GM23338 (cell line): ENCODE measurements at regions not wholly inside any gene's neighbourhood (a gene's known extent, or its start where the extent isn't known, plus 50 kb on each side); places are given as distances from the start of the nearest gene placed in this dataset.

Source experiments
- ATAC-seq: fragments of 200-7000 bp; cut with Tn5 transposase; 3 replicates; pipeline ENCODE4 v1.9.1; 2020
- DNase-seq: peaks from one replicate; pipeline ENCODE4 v3.0.0-alpha.2; 2015; ENCODE audit warnings: low spot score
- H2AFZ ChIP-seq: fragments of 200-600 bp; sonication (generic); 2 replicates; pipeline ENCODE4 v1.8.0; 2016; ENCODE audit warnings: antibody characterized with exemption, mild to moderate bottlenecking, moderate library complexity
- H3F3A ChIP-seq: fragments of 200-600 bp; sonication (generic); replicated peaks from 2 replicates; pipeline ENCODE4 v1.8.0; 2017; ENCODE audit warnings: antibody characterized with exemption, mixed run types, low read depth
- H3K27ac ChIP-seq: fragments of 200-600 bp; sonication (generic); 2 replicates; pipeline ENCODE4 v1.6.1; 2016; ENCODE audit warnings: low read depth
- H3K27me3 ChIP-seq: fragments of 200-600 bp; sonication (generic); 2 replicates; pipeline ENCODE4 v1.8.0; 2016; ENCODE audit warnings: mild to moderate bottlenecking, mixed run types, moderate library complexity; ENCODE audit not compliant: insufficient read depth
- H3K36me3 ChIP-seq: fragments of 200-600 bp; sonication (generic); 2 replicates; pipeline ENCODE4 v1.8.0; 2016; ENCODE audit warnings: mild to moderate bottlenecking; ENCODE audit not compliant: insufficient read depth
- H3K4me1 ChIP-seq: fragments of 200-600 bp; sonication (generic); 2 replicates; pipeline ENCODE4 v1.8.0; 2016; ENCODE audit warnings: mild to moderate bottlenecking, moderate library complexity; ENCODE audit not compliant: insufficient read depth
- H3K4me2 ChIP-seq: fragments of 200-600 bp; sonication (generic); 2 replicates; pipeline ENCODE4 v1.7.1; 2017; ENCODE audit warnings: mixed run types
- H3K4me3 ChIP-seq: fragments of 200-600 bp; sonication (generic); 2 replicates; pipeline ENCODE4 v1.6.1; 2016; ENCODE audit warnings: mixed run types
- H3K79me2 ChIP-seq: fragments of 200-600 bp; sonication (generic); replicated peaks from 2 replicates; pipeline ENCODE4 v1.8.0; 2017; ENCODE audit warnings: mild to moderate bottlenecking; ENCODE audit not compliant: insufficient read depth
- H3K9me2 ChIP-seq: fragments of 200-600 bp; sonication (generic); 2 replicates; pipeline ENCODE4 v1.8.0; 2017; ENCODE audit not compliant: insufficient read depth
- H4K20me1 ChIP-seq: fragments of 200-600 bp; sonication (generic); replicated peaks from 2 replicates; pipeline ENCODE4 v1.8.0; 2017; ENCODE audit warnings: mild to moderate bottlenecking; ENCODE audit not compliant: insufficient read depth
- H3K27ac Mint-ChIP-seq: 2 replicates; pipeline ENCODE4 v1.8.0; 2020; ENCODE audit warnings: inconsistent platforms, mild to moderate bottlenecking, moderate library complexity, mixed read lengths
- H3K27me3 Mint-ChIP-seq: 3 replicates; pipeline ENCODE4 v1.8.0; 2022; ENCODE audit warnings: low read depth, mild to moderate bottlenecking, moderate library complexity, mixed read lengths, inconsistent platforms; ENCODE audit not compliant: insufficient read depth, poor library complexity
- H3K36me3 Mint-ChIP-seq: 3 replicates; pipeline ENCODE4 v1.8.0; 2021; ENCODE audit warnings: low read depth, mild to moderate bottlenecking, inconsistent platforms, moderate library complexity, mixed read lengths
- H3K4me1 Mint-ChIP-seq: 3 replicates; pipeline ENCODE4 v1.8.0; 2020; ENCODE audit warnings: mild to moderate bottlenecking, inconsistent platforms, mixed read lengths
- H3K4me3 Mint-ChIP-seq: 3 replicates; pipeline ENCODE4 v1.8.0; 2021; ENCODE audit warnings: moderate library complexity, mild to moderate bottlenecking, inconsistent platforms, mixed read lengths
- H3K9me3 Mint-ChIP-seq: 3 replicates; pipeline ENCODE4 v1.8.0; 2020; ENCODE audit warnings: moderate library complexity, mild to moderate bottlenecking, inconsistent platforms, mixed read lengths
- CREB1 ChIP-seq: fragments of 250-450 bp; sonication (Bioruptor Pico); IDR thresholded peaks from 2 replicates; pipeline ENCODE4 v1.5.0; 2020; ENCODE audit warnings: low read depth, mild to moderate bottlenecking, moderate library complexity
- EZH2phosphoT487 ChIP-seq: fragments of 200-600 bp; sonication (generic); IDR thresholded peaks from one replicate; pipeline ENCODE4 v1.8.1; 2018; ENCODE audit warnings: antibody characterized with exemption; ENCODE audit not compliant: unreplicated experiment
- NANOG ChIP-seq: IDR thresholded peaks from 2 replicates; pipeline ENCODE4 v1.6.1; 2016; ENCODE audit warnings: antibody characterized with exemption, borderline replicate concordance
- POLR2AphosphoS5 ChIP-seq: IDR thresholded peaks from 2 replicates; pipeline ENCODE4 v1.6.1; 2016; ENCODE audit warnings: antibody characterized with exemption, low read depth
- STAT1 ChIP-seq: IDR thresholded peaks from one replicate; pipeline ENCODE4 v1.6.1; 2016; ENCODE audit warnings: antibody characterized with exemption; ENCODE audit not compliant: unreplicated experiment
- ZNF114 ChIP-seq: fragments of 250-450 bp; sonication (Bioruptor Pico); IDR thresholded peaks from 2 replicates; pipeline ENCODE4 v1.5.0; 2020; ENCODE audit warnings: mild to moderate bottlenecking, moderate library complexity
- ZNF331 ChIP-seq: fragments of 250-450 bp; sonication (Bioruptor Pico); IDR thresholded peaks from 2 replicates; pipeline ENCODE4 v1.5.0; 2020; ENCODE audit warnings: low read depth, mild to moderate bottlenecking, moderate library complexity
- TF ChIP-seq, protein P1 (sequence below): IDR thresholded peaks from 2 replicates; pipeline ENCODE4 v1.6.1; 2016; ENCODE audit warnings: antibody characterized with exemption
- TF ChIP-seq, protein P2 (sequence below), 2 experiments: fragments of 200-600 bp in 1 of 2; sonication (generic) in 1 of 2; conservative IDR thresholded peaks; 2 replicates each; pipeline versions ENCODE4 v1.5.1 to v1.6.1; 2016 to 2017; ENCODE audit warnings: antibody characterized with exemption in 2 of 2, low read depth in 2 of 2, mild to moderate bottlenecking in 2 of 2, moderate library complexity in 1 of 2
- TF ChIP-seq, protein P3 (sequence below): IDR thresholded peaks from one replicate; pipeline ENCODE4 v1.6.1; 2018; ENCODE audit warnings: antibody characterized with exemption; ENCODE audit not compliant: unreplicated experiment
- TF ChIP-seq, protein P4 (sequence below): fragments of 250-450 bp; sonication (Bioruptor Pico); IDR thresholded peaks from 2 replicates; pipeline ENCODE4 v1.5.0; 2020; ENCODE audit warnings: mild to moderate bottlenecking, moderate library complexity

DNA sequence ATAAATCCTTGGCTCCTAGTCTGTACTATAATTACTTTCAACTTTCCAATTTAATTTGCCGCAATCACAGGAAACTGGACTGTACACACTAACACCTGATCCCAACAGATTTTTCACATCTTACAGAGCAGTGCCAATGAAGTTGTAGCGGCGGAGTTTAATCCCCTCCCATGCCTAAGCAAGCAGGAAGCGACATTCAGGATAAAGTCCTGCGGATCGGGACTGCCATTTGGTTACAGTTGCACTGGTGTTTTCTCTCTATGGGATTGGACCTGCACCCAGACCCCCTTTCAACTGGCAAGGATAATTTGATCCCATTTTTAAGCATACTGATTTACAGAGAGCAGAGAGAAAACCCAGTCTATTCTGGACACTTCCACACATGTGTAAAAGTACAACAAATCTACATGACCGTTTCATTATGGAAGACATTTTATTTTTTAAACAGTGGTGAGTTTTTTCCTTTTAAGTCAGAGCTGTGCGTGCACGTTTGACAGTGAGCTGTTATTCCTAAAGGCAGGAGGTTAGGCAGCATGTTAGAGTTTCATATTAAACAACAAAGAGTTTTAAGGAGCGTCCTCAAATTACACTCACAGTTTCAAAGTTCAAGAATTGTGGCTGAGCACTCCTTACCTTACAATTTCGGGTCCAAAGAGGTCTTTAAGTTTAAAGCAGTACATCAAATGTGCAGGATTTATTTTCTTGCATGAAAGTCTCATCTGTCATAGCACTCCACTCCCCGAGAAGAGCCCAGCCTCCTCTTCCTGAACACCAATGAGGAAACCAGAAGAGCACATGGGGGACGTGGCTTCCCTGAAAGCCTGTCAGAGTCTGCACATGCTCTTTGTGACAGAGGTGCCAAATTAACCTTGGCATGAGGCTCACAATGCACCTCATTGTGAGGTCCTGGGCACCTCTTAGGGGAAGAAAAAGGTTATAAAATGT lies 141.6 kb upstream of the RFC3 start (continued):
- TF ChIP-seq, protein P1, sequence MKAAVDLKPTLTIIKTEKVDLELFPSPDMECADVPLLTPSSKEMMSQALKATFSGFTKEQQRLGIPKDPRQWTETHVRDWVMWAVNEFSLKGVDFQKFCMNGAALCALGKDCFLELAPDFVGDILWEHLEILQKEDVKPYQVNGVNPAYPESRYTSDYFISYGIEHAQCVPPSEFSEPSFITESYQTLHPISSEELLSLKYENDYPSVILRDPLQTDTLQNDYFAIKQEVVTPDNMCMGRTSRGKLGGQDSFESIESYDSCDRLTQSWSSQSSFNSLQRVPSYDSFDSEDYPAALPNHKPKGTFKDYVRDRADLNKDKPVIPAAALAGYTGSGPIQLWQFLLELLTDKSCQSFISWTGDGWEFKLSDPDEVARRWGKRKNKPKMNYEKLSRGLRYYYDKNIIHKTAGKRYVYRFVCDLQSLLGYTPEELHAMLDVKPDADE = no peak
- TF ChIP-seq EZH2phosphoT487 (no peak), ZNF114 (CRISPR knock-in tag) (no peak), CREB1 (no peak), ZNF331 (CRISPR knock-in tag) (no peak), NANOG (no peak), POLR2AphosphoS5 (no peak), STAT1 (no peak)
- TF ChIP-seq, protein P2, sequence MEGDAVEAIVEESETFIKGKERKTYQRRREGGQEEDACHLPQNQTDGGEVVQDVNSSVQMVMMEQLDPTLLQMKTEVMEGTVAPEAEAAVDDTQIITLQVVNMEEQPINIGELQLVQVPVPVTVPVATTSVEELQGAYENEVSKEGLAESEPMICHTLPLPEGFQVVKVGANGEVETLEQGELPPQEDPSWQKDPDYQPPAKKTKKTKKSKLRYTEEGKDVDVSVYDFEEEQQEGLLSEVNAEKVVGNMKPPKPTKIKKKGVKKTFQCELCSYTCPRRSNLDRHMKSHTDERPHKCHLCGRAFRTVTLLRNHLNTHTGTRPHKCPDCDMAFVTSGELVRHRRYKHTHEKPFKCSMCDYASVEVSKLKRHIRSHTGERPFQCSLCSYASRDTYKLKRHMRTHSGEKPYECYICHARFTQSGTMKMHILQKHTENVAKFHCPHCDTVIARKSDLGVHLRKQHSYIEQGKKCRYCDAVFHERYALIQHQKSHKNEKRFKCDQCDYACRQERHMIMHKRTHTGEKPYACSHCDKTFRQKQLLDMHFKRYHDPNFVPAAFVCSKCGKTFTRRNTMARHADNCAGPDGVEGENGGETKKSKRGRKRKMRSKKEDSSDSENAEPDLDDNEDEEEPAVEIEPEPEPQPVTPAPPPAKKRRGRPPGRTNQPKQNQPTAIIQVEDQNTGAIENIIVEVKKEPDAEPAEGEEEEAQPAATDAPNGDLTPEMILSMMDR (conservative IDR thresholded peaks at IDR 0.05; ENCODE audit: low read depth in 2 of 2) = no peak
- TF ChIP-seq, protein P3, sequence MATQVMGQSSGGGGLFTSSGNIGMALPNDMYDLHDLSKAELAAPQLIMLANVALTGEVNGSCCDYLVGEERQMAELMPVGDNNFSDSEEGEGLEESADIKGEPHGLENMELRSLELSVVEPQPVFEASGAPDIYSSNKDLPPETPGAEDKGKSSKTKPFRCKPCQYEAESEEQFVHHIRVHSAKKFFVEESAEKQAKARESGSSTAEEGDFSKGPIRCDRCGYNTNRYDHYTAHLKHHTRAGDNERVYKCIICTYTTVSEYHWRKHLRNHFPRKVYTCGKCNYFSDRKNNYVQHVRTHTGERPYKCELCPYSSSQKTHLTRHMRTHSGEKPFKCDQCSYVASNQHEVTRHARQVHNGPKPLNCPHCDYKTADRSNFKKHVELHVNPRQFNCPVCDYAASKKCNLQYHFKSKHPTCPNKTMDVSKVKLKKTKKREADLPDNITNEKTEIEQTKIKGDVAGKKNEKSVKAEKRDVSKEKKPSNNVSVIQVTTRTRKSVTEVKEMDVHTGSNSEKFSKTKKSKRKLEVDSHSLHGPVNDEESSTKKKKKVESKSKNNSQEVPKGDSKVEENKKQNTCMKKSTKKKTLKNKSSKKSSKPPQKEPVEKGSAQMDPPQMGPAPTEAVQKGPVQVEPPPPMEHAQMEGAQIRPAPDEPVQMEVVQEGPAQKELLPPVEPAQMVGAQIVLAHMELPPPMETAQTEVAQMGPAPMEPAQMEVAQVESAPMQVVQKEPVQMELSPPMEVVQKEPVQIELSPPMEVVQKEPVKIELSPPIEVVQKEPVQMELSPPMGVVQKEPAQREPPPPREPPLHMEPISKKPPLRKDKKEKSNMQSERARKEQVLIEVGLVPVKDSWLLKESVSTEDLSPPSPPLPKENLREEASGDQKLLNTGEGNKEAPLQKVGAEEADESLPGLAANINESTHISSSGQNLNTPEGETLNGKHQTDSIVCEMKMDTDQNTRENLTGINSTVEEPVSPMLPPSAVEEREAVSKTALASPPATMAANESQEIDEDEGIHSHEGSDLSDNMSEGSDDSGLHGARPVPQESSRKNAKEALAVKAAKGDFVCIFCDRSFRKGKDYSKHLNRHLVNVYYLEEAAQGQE = no peak

DNA sequence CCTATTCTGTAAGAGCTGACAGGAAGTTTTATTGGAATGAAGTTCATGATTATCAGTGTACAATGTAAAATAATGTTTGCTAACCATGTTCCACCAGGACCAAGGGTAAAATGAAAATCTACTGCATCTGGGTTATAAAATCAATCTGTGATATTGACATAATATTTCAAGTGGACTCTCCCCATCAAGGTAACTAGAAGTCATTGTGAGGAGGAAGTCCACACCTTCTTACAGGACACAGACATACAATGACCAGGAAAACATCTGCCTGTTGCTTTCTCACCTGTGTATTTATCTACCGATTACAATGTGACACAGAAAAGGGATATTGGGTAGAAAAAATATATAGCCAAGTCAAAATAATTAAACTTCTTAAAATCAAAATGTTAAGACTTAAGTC lies 140.7 kb upstream of the RFC3 start:
- H3K36me3 Mint-ChIP-seq = peaks cover 7% of the 10 kb centered on the region
- peaks cover 9% of the 10 kb centered on the region for H3K9me3 Mint-ChIP-seq
- H3K4me3 ChIP-seq = no peak overlapping the region
- no peaks in the 10 kb centered on the region for H3F3A ChIP-seq
- no peak overlapping the region for H3K27ac ChIP-seq
- no peaks in the 10 kb centered on the region for H3K4me1 ChIP-seq
- peaks cover 6% of the 10 kb centered on the region for H3K4me1 Mint-ChIP-seq
- no peaks in the 10 kb centered on the region for H3K27me3 ChIP-seq
- no peak overlapping the region; the same call in 1 of the 2 replicates for H2AFZ ChIP-seq
- H3K27ac Mint-ChIP-seq = no peak overlapping the region
- no peak for ATAC-seq
- H4K20me1 ChIP-seq = no peaks in the 10 kb centered on the region
- no peaks in the 10 kb centered on the region for H3K79me2 ChIP-seq
- H3K9me2 ChIP-seq = no peaks in the 10 kb centered on the region
- H3K36me3 ChIP-seq = no peaks in the 10 kb centered on the region
- no peak overlapping the region for H3K4me2 ChIP-seq
- DNase-seq = no peak
- H3K27me3 Mint-ChIP-seq = no peaks in the 10 kb centered on the region
- H3K4me3 Mint-ChIP-seq = no peak overlapping the region
- TF ChIP-seq STAT1 = no peak
- TF ChIP-seq, protein P4, sequence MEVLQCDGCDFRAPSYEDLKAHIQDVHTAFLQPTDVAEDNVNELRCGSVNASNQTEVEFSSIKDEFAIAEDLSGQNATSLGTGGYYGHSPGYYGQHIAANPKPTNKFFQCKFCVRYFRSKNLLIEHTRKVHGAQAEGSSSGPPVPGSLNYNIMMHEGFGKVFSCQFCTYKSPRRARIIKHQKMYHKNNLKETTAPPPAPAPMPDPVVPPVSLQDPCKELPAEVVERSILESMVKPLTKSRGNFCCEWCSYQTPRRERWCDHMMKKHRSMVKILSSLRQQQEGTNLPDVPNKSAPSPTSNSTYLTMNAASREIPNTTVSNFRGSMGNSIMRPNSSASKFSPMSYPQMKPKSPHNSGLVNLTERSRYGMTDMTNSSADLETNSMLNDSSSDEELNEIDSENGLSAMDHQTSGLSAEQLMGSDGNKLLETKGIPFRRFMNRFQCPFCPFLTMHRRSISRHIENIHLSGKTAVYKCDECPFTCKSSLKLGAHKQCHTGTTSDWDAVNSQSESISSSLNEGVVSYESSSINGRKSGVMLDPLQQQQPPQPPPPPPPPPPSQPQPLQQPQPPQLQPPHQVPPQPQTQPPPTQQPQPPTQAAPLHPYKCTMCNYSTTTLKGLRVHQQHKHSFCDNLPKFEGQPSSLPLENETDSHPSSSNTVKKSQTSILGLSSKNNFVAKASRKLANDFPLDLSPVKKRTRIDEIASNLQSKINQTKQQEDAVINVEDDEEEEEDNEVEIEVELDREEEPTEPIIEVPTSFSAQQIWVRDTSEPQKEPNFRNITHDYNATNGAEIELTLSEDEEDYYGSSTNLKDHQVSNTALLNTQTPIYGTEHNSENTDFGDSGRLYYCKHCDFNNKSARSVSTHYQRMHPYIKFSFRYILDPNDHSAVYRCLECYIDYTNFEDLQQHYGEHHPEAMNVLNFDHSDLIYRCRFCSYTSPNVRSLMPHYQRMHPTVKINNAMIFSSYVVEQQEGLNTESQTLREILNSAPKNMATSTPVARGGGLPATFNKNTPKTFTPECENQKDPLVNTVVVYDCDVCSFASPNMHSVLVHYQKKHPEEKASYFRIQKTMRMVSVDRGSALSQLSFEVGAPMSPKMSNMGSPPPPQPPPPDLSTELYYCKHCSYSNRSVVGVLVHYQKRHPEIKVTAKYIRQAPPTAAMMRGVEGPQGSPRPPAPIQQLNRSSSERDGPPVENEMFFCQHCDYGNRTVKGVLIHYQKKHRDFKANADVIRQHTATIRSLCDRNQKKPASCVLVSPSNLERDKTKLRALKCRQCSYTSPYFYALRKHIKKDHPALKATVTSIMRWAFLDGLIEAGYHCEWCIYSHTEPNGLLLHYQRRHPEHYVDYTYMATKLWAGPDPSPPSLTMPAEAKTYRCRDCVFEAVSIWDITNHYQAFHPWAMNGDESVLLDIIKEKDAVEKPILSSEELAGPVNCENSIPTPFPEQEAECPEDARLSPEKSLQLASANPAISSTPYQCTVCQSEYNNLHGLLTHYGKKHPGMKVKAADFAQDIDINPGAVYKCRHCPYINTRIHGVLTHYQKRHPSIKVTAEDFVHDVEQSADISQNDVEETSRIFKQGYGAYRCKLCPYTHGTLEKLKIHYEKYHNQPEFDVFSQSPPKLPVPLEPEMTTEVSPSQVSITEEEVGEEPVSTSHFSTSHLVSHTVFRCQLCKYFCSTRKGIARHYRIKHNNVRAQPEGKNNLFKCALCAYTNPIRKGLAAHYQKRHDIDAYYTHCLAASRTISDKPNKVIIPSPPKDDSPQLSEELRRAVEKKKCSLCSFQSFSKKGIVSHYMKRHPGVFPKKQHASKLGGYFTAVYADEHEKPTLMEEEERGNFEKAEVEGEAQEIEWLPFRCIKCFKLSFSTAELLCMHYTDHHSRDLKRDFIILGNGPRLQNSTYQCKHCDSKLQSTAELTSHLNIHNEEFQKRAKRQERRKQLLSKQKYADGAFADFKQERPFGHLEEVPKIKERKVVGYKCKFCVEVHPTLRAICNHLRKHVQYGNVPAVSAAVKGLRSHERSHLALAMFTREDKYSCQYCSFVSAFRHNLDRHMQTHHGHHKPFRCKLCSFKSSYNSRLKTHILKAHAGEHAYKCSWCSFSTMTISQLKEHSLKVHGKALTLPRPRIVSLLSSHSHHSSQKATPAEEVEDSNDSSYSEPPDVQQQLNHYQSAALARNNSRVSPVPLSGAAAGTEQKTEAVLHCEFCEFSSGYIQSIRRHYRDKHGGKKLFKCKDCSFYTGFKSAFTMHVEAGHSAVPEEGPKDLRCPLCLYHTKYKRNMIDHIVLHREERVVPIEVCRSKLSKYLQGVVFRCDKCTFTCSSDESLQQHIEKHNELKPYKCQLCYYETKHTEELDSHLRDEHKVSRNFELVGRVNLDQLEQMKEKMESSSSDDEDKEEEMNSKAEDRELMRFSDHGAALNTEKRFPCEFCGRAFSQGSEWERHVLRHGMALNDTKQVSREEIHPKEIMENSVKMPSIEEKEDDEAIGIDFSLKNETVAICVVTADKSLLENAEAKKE (CRISPR knock-in tag) = no peak
- TF ChIP-seq EZH2phosphoT487 = no peak
- no peak for TF ChIP-seq NANOG
- TF ChIP-seq CREB1 = no peak
- TF ChIP-seq ZNF331 (CRISPR knock-in tag) = no peak
